ENCODE measurements at regions not wholly inside any gene's neighbourhood (a gene's known extent, or its start where the extent isn't known, plus 50 kb on each side); places are given as distances from the start of the nearest gene placed in this dataset.

- no peaks in the 10 kb centered on the region for H3K36me3 ChIP-seq
- H3K27me3 ChIP-seq: no peaks in the 10 kb centered on the region
- no peaks in the 10 kb centered on the region for H3K4me1 ChIP-seq
- no peaks in the 10 kb centered on the region for H3K9me3 ChIP-seq
- TF ChIP-seq CTCF (IDR thresholded peaks at IDR 0.05) (no peak), POLR2A (IDR thresholded peaks at IDR 0.05; ENCODE audit: low read depth) (no peak), POLR2AphosphoS5 (IDR thresholded peaks at IDR 0.05) (no peak), EP300 (IDR thresholded peaks at IDR 0.05) (no peak)
- 75% methylated on average over 3 of the region's 3 CpGs for WGBS
- no peak overlapping the region for H3K4me3 ChIP-seq
- no peak for DNase-seq (ENCODE audit: extremely low spot score)
- H3K27ac ChIP-seq (replicated peaks in 1 of 4): no peak overlapping the region
- intact Hi-C loops (cut with DNase I): no loop called here
Observed at GRCh38 chr5:11981986-11982385, 77.7 kb upstream of the CTNND2 start.

GRCh38 chr5:11977904-11978303 lies 73.7 kb upstream of the CTNND2 start:
- no peak for DNase-seq (ENCODE audit: extremely low spot score)
- Histone ChIP-seq H3K4me1 (no peaks in the 10 kb centered on the region), H3K27me3 (no peaks in the 10 kb centered on the region), H3K9me3 (no peaks in the 10 kb centered on the region), H3K4me3 (no peak overlapping the region), H3K27ac (replicated peaks in 1 of 4) (no peak overlapping the region), H3K36me3 (no peaks in the 10 kb centered on the region)
- TF ChIP-seq EP300 (IDR thresholded peaks at IDR 0.05) (no peak), POLR2A (IDR thresholded peaks at IDR 0.05; ENCODE audit: low read depth) (no peak), POLR2AphosphoS5 (IDR thresholded peaks at IDR 0.05) (no peak), CTCF (IDR thresholded peaks at IDR 0.05) (no peak)
- WGBS: 91% methylated on average over 2 of the region's 2 CpGs
- intact Hi-C loops (cut with DNase I): no loop called here

DNA sequence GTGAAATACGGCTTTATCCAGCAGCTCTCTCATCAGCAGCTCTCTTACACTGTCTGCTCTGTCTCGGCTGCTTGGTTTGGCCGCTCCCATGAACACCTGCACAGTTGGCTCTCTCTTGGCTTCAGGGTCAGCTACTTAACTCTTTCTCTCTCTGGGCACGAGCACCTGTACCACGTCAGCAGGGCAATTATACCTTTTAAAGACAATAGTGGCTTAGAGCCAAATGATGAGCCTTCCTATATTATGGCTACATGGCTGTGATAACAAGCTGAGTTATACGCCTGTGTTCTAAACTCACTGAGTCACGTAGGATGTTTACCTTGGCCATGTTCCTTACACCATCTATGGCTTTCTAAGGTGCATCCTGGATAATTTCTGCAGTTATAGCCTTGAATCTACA lies 69.2 kb upstream of the CTNND2 start:
- 80% methylated on average over 7 of the region's 7 CpGs for WGBS
- Histone ChIP-seq H3K27ac (replicated peaks in 1 of 4) (no peak overlapping the region), H3K4me3 (no peak overlapping the region), H3K36me3 (no peaks in the 10 kb centered on the region), H3K9me3 (no peaks in the 10 kb centered on the region), H3K4me1 (no peaks in the 10 kb centered on the region), H3K27me3 (no peaks in the 10 kb centered on the region)
- no peak for TF ChIP-seq EP300 (IDR thresholded peaks at IDR 0.05)
- no peak for TF ChIP-seq POLR2A (IDR thresholded peaks at IDR 0.05; ENCODE audit: low read depth)
- no peak for TF ChIP-seq CTCF (IDR thresholded peaks at IDR 0.05)
- no peak for TF ChIP-seq POLR2AphosphoS5 (IDR thresholded peaks at IDR 0.05)
- intact Hi-C loops (cut with DNase I): no loop called here
- DNase-seq (ENCODE audit: extremely low spot score): no peak

- Histone ChIP-seq H3K36me3 (no peaks in the 10 kb centered on the region), H3K27ac (replicated peaks in 1 of 4) (no peak overlapping the region), H3K4me1 (no peaks in the 10 kb centered on the region), H3K4me3 (no peak overlapping the region), H3K27me3 (no peaks in the 10 kb centered on the region), H3K9me3 (no peaks in the 10 kb centered on the region)
- WGBS: 85% methylated on average over 3 of the region's 3 CpGs
- no peak for DNase-seq (ENCODE audit: extremely low spot score)
- intact Hi-C loops (cut with DNase I): no loop called here
- TF ChIP-seq POLR2AphosphoS5 (IDR thresholded peaks at IDR 0.05): no peak
- TF ChIP-seq CTCF (IDR thresholded peaks at IDR 0.05): no peak
- no peak for TF ChIP-seq EP300 (IDR thresholded peaks at IDR 0.05)
- no peak for TF ChIP-seq POLR2A (IDR thresholded peaks at IDR 0.05; ENCODE audit: low read depth)
Observed at GRCh38 chr5:11963227-11963626, 59.0 kb upstream of the CTNND2 start.

DNA sequence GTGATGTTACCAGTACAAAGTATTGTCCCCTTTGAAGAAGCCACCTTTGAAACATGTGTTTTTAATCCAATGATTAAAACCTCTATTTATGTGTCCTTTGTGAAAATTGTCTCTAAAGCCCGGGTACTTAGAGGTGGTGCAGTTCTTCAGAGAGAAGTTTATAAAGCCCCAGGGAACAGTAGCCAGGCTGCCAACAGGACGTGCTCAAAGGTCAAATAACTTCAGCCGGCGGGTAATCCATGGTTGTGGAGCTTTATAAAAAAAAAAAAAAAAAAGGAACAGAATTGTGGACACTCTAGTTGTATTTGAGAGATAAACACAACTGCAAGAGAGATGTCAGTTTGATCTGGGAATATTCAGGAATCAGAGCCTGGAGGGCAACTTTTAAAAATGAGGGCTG lies 57.9 kb upstream of the CTNND2 start:
- intact Hi-C loops (cut with DNase I): no loop called here
- Histone ChIP-seq H3K4me1 (no peaks in the 10 kb centered on the region), H3K9me3 (no peaks in the 10 kb centered on the region), H3K27ac (replicated peaks in 1 of 4) (no peak overlapping the region), H3K27me3 (no peaks in the 10 kb centered on the region), H3K36me3 (no peaks in the 10 kb centered on the region), H3K4me3 (no peak overlapping the region)
- TF ChIP-seq POLR2AphosphoS5 (IDR thresholded peaks at IDR 0.05) (no peak), POLR2A (IDR thresholded peaks at IDR 0.05; ENCODE audit: low read depth) (no peak), EP300 (IDR thresholded peaks at IDR 0.05) (no peak), CTCF (IDR thresholded peaks at IDR 0.05) (no peak)
- DNase-seq (ENCODE audit: extremely low spot score): no peak
- WGBS: 21% methylated on average over 4 of the region's 4 CpGs

Data from esophagus muscularis mucosa (tissue), 4 donors.